Upper lobe of left lung (tissue), 4 donors: ENCODE measurements at regions not wholly inside any gene's neighbourhood (a gene's known extent, or its start where the extent isn't known, plus 50 kb on each side); places are given as distances from the start of the nearest gene placed in this dataset.

ENCODE experiments used
- CTCF ChIP-seq, 6 experiments: fragments of 450-650 bp in 4 of 6; fragments of 200-600 bp in 2 of 6; sonication (generic) in 2 of 6; IDR thresholded peaks; one replicate each; pipeline ENCODE4 v1.5.1; 2016 to 2019; ENCODE audit warnings: antibody characterized with exemption in 6 of 6
- EP300 ChIP-seq, 4 donors: sonication (generic); formaldehyde crosslinking; IDR thresholded peaks; one replicate each; pipeline ENCODE4 v1.5.1; 2017; ENCODE audit warnings: antibody characterized with exemption in 4 of 4, control low read depth in 2 of 4
- POLR2A ChIP-seq, 4 donors: fragments of 450-650 bp; IDR thresholded peaks; one replicate each; pipeline ENCODE4 v1.5.1; 2016 to 2017; ENCODE audit warnings: antibody characterized with exemption in 4 of 4, mild to moderate bottlenecking in 2 of 4

- TF ChIP-seq CTCF (IDR thresholded peaks at IDR 0.05): no peak
- no peak for TF ChIP-seq EP300 (IDR thresholded peaks at IDR 0.05)
- no peak for TF ChIP-seq POLR2A (IDR thresholded peaks at IDR 0.05)
Observed at GRCh38 chr9:73024601-73025034, 71.8 kb upstream of the ALDH1A1 start.
